ENCODE measurements at regions not wholly inside any gene's neighbourhood (a gene's known extent, or its start where the extent isn't known, plus 50 kb on each side); places are given as distances from the start of the nearest gene placed in this dataset.
"Not testable (repeated sequence)": the region's sequence is repeated elsewhere in the genome, so short reads cannot be mapped to it uniquely, and the experiment has no call there.

GRCh38 chr10:128178302-128178958 is 52.2 kb upstream of the MKI67 start:
- peak in 1 of 3 experiments; percentile 16 for DNase-seq (ENCODE audit: low read depth in 2 of 3, low spot score in 2 of 3)

- DNase-seq (ENCODE audit: low read depth in 2 of 3, low spot score in 2 of 3) = peak in 1 of 3 experiments; percentile 10
Observed at GRCh38 chr10:128180843-128181242, 54.6 kb upstream of the MKI67 start.

- no peak for DNase-seq (ENCODE audit: low read depth in 2 of 3, low spot score in 2 of 3)
Observed at GRCh38 chr10:128185627-128186026, 59.4 kb upstream of the MKI67 start.

- DNase-seq (ENCODE audit: low read depth in 2 of 3, low spot score in 2 of 3) = no peak
Observed at GRCh38 chr10:128186959-128187787, 61.0 kb upstream of the MKI67 start.

GRCh38 chr10:128187788-128188185 is 61.6 kb upstream of the MKI67 start:
- DNase-seq (ENCODE audit: low read depth in 2 of 3, low spot score in 2 of 3) = no peak

- no peak for DNase-seq (ENCODE audit: low read depth in 2 of 3, low spot score in 2 of 3)
Observed at GRCh38 chr10:128189176-128189575, 63.0 kb upstream of the MKI67 start.

GRCh38 chr10:128191847-128192246 is 65.6 kb upstream of the MKI67 start:
- DNase-seq (ENCODE audit: low read depth in 2 of 3, low spot score in 2 of 3) = no peak

GRCh38 chr10:128201826-128202225 is 75.6 kb upstream of the MKI67 start:
- DNase-seq (ENCODE audit: low read depth in 2 of 3, low spot score in 2 of 3) = not testable (repeated sequence)

- no peak for DNase-seq (ENCODE audit: low read depth in 2 of 3, low spot score in 2 of 3)
Observed at GRCh38 chr10:128203028-128203427, 76.8 kb upstream of the MKI67 start.

GRCh38 chr10:128205591-128205990 is 79.4 kb upstream of the MKI67 start:
- not testable (repeated sequence) for DNase-seq (ENCODE audit: low read depth in 2 of 3, low spot score in 2 of 3)

GRCh38 chr10:128206676-128207075 is 80.5 kb upstream of the MKI67 start:
- DNase-seq (ENCODE audit: low read depth in 2 of 3, low spot score in 2 of 3) = no peak

- no peak for DNase-seq (ENCODE audit: low read depth in 2 of 3, low spot score in 2 of 3)
Observed at GRCh38 chr10:128209862-128210214, 83.6 kb upstream of the MKI67 start.

GRCh38 chr10:128210215-128211063 is 84.2 kb upstream of the MKI67 start:
- peak; percentile 50 to 81 (median 65) for DNase-seq (ENCODE audit: low read depth in 2 of 3, low spot score in 2 of 3)

- no peak for DNase-seq (ENCODE audit: low read depth in 2 of 3, low spot score in 2 of 3)
Observed at GRCh38 chr10:128211064-128211504, 84.9 kb upstream of the MKI67 start.

GRCh38 chr10:128211953-128212727 is 85.9 kb upstream of the MKI67 start:
- DNase-seq (ENCODE audit: low read depth in 2 of 3, low spot score in 2 of 3) = peak; percentile 67 to 69 (median 68)

GRCh38 chr10:128213156-128213555 is 86.9 kb upstream of the MKI67 start:
- no peak for DNase-seq (ENCODE audit: low read depth in 2 of 3, low spot score in 2 of 3)

- no peak for DNase-seq (ENCODE audit: low read depth in 2 of 3, low spot score in 2 of 3)
Observed at GRCh38 chr10:128215733-128216132, 89.5 kb upstream of the MKI67 start.

GRCh38 chr10:128217136-128217535 is 90.9 kb upstream of the MKI67 start:
- no peak for DNase-seq (ENCODE audit: low read depth in 2 of 3, low spot score in 2 of 3)

- DNase-seq (ENCODE audit: low read depth in 2 of 3, low spot score in 2 of 3) = no peak
Observed at GRCh38 chr10:128218161-128218560, 91.9 kb upstream of the MKI67 start.

GRCh38 chr10:128219295-128219694 is 93.1 kb upstream of the MKI67 start:
- DNase-seq (ENCODE audit: low read depth in 2 of 3, low spot score in 2 of 3) = no peak

GRCh38 chr10:128220021-128220420 is 93.8 kb upstream of the MKI67 start:
- DNase-seq (ENCODE audit: low read depth in 2 of 3, low spot score in 2 of 3) = no peak
